ENCODE measurements at regions not wholly inside any gene's neighbourhood (a gene's known extent, or its start where the extent isn't known, plus 50 kb on each side); places are given as distances from the start of the nearest gene placed in this dataset.

GRCh38 chr7:26487780-26488515 is 196.3 kb downstream of the SNX10 start:
- TF ChIP-seq CTCF (conservative IDR thresholded peaks at IDR 0.05 in 1 of 2, IDR thresholded peaks at IDR 0.05 in 1 of 2; ENCODE audit: extremely low read depth in 1 of 2, insufficient read depth in 1 of 2, low read depth in 1 of 2, low read length in 2 of 2) (no peak), EZH2 (IDR thresholded peaks at IDR 0.05; ENCODE audit: borderline replicate concordance, low read length) (no peak)
